Endodermal cell (in vitro differentiated cells): ENCODE measurements at regions not wholly inside any gene's neighbourhood (a gene's known extent, or its start where the extent isn't known, plus 50 kb on each side); places are given as distances from the start of the nearest gene placed in this dataset.

Experiments used
- DNase-seq: peaks from one replicate; pipeline ENCODE4 v3.0.0-alpha.2; 2017
- H3K27ac ChIP-seq: 2 replicates; pipeline ENCODE4 v1.5.1; 2013; ENCODE audit warnings: mild to moderate bottlenecking, low read depth, low read length, moderate library complexity
- H3K27me3 ChIP-seq: 2 replicates; pipeline ENCODE4 v1.6.1; 2013; ENCODE audit warnings: mild to moderate bottlenecking, low read length, moderate library complexity; ENCODE audit not compliant: insufficient read depth, control insufficient read depth, poor library complexity, severe bottlenecking
- H3K36me3 ChIP-seq: 2 replicates; pipeline ENCODE4 v1.7.0; 2013; ENCODE audit warnings: mild to moderate bottlenecking, low read length, moderate library complexity; ENCODE audit not compliant: control insufficient read depth, insufficient read depth
- H3K4me1 ChIP-seq: one replicate; pipeline ENCODE4 v1.7.0; 2013; ENCODE audit warnings: low read length; ENCODE audit not compliant: control insufficient read depth, insufficient read depth
- H3K4me3 ChIP-seq: 2 replicates; pipeline ENCODE4 v1.5.1; 2013; ENCODE audit warnings: mild to moderate bottlenecking, low read length, moderate library complexity
- H3K9ac ChIP-seq: 2 replicates; pipeline ENCODE4 v1.6.1; 2013; ENCODE audit warnings: mild to moderate bottlenecking, low read length, moderate library complexity; ENCODE audit not compliant: poor library complexity, severe bottlenecking; ENCODE audit errors: extremely low read depth
- H3K9me3 ChIP-seq: 2 replicates; pipeline ENCODE4 v1.6.1; 2013; ENCODE audit warnings: mild to moderate bottlenecking, low read length, moderate library complexity; ENCODE audit not compliant: control insufficient read depth
- H3K27ac Mint-ChIP-seq: 2 replicates; pipeline ENCODE4 v1.8.0; 2020; ENCODE audit warnings: mixed read lengths
- H3K27me3 Mint-ChIP-seq: 2 replicates; pipeline ENCODE4 v1.8.0; 2021; ENCODE audit warnings: mild to moderate bottlenecking, mixed read lengths; ENCODE audit not compliant: insufficient read depth
- H3K36me3 Mint-ChIP-seq: 2 replicates; pipeline ENCODE4 v1.8.0; 2020; ENCODE audit warnings: low read depth, mixed read lengths
- H3K4me1 Mint-ChIP-seq: 2 replicates; pipeline ENCODE4 v1.8.0; 2020; ENCODE audit warnings: mixed read lengths
- H3K4me3 Mint-ChIP-seq: 2 replicates; pipeline ENCODE4 v1.8.0; 2020; ENCODE audit warnings: mild to moderate bottlenecking, moderate library complexity, mixed read lengths
- H3K9me3 Mint-ChIP-seq: 2 replicates; pipeline ENCODE4 v1.8.0; 2020; ENCODE audit warnings: mild to moderate bottlenecking, mixed read lengths
- WGBS, 2 experiments: methylation state at CpG; one replicate each; pipeline versions ENCODE4 v1.1.5 to v1.1.7; 2013; ENCODE audit warnings: missing lambda C conversion rate in 2 of 2, mixed read lengths in 1 of 2; ENCODE audit not compliant: insufficient coverage in 1 of 2, insufficient read length in 1 of 2; 5-methylcytosine and 5-hydroxymethylcytosine counted together
- TF ChIP-seq, protein P1 (sequence below): fragments of 200-600 bp; sonication (generic); conservative IDR thresholded peaks from 2 replicates; pipeline ENCODE4 v1.5.0; 2021; ENCODE audit warnings: antibody characterized with exemption, mild to moderate bottlenecking

DNA sequence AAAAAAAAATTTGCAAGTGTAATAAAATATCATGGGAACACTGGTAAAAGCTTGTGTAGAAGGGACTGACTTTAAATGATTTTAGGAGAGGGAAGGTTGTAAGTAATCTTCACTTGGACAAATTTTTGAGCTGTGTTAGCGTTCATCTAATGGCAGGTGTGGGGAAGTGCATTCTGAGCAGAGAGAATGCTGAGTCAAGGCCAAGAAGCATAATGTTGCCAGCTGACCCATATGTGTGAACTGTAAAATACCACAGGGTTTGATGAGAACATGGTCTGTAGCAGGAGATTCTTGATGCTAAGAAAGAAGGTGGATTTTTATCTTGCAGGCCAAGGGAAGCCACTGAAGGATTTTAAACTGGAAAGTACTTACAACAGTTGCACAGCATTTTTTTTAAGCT, 98.2 kb upstream of the ZNF32 start:
- no peak for DNase-seq
- H3K4me3 ChIP-seq = no peak overlapping the region
- Mint-ChIP-seq H3K9me3 (no peaks in the 10 kb centered on the region), H3K36me3 (no peaks in the 10 kb centered on the region), H3K27me3 (peaks cover 3% of the 10 kb centered on the region), H3K4me3 (no peak overlapping the region), H3K4me1 (peaks cover 7% of the 10 kb centered on the region), H3K27ac (no peak overlapping the region)
- no peaks in the 10 kb centered on the region for H3K27me3 ChIP-seq
- no peak overlapping the region for H3K9ac ChIP-seq
- no peaks in the 10 kb centered on the region for H3K9me3 ChIP-seq
- H3K4me1 ChIP-seq = peaks cover 6% of the 10 kb centered on the region
- WGBS, 2 experiments = 95 to 100% methylated on average over 1 of the region's 1 CpG
- no peak overlapping the region for H3K27ac ChIP-seq
- H3K36me3 ChIP-seq = no peaks in the 10 kb centered on the region
- TF ChIP-seq, protein P1, sequence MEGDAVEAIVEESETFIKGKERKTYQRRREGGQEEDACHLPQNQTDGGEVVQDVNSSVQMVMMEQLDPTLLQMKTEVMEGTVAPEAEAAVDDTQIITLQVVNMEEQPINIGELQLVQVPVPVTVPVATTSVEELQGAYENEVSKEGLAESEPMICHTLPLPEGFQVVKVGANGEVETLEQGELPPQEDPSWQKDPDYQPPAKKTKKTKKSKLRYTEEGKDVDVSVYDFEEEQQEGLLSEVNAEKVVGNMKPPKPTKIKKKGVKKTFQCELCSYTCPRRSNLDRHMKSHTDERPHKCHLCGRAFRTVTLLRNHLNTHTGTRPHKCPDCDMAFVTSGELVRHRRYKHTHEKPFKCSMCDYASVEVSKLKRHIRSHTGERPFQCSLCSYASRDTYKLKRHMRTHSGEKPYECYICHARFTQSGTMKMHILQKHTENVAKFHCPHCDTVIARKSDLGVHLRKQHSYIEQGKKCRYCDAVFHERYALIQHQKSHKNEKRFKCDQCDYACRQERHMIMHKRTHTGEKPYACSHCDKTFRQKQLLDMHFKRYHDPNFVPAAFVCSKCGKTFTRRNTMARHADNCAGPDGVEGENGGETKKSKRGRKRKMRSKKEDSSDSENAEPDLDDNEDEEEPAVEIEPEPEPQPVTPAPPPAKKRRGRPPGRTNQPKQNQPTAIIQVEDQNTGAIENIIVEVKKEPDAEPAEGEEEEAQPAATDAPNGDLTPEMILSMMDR = no peak

DNA sequence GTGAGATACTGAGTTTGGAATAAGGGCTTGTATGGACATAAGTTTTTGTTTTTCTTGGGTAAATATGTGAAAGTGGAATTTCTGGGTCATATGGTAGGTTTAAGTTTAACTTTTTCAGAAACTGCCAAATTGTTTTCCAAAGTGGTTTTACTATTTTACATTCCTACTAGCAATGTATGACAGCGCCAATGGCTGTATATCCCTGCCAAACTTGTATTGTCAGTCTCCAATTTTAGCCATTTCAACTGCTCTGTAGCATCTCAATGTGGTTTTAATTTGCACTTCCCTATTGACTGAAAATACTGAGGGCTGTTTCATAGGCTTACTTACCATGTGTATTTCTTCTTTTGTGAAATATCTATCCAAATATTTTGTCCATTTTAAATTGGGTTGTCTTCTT, 90.5 kb upstream of the ZNF32 start:
- Mint-ChIP-seq H3K27me3 (no peaks in the 10 kb centered on the region), H3K27ac (no peak overlapping the region), H3K4me3 (no peak overlapping the region), H3K9me3 (no peaks in the 10 kb centered on the region), H3K36me3 (no peaks in the 10 kb centered on the region), H3K4me1 (peaks cover 7% of the 10 kb centered on the region)
- Histone ChIP-seq H3K4me3 (no peak overlapping the region), H3K9me3 (no peaks in the 10 kb centered on the region), H3K4me1 (peaks cover 6% of the 10 kb centered on the region), H3K27ac (no peak overlapping the region), H3K9ac (no peak overlapping the region), H3K27me3 (no peaks in the 10 kb centered on the region), H3K36me3 (no peaks in the 10 kb centered on the region)
- WGBS, 2 experiments = 86 to 87% methylated on average over 1 of the region's 1 CpG
- DNase-seq = no peak
- TF ChIP-seq, protein P1 = no peak

DNA sequence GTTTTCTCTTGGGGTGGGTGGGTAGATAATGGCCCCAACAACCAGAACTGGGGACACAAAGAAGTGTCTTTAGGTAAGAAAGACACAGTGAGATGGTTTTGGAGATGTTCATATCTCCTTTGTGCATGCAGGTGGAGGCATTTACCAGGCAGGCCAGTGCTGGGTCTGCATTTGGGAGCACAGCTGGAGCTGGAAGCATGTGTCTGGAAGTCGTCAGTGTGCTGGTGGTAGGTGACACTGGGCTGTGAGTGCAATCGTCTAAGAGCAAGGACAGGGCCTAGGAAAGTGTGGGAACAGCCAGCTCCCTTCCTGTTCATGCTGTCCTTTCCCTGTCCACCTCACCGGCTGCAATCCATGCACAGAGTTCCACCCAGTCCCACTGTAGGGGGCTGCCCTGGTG, 88.3 kb upstream of the ZNF32 start:
- Histone ChIP-seq H3K27ac (no peak overlapping the region), H3K27me3 (no peaks in the 10 kb centered on the region), H3K9ac (no peak overlapping the region), H3K36me3 (no peaks in the 10 kb centered on the region), H3K4me1 (no peaks in the 10 kb centered on the region), H3K9me3 (no peaks in the 10 kb centered on the region), H3K4me3 (no peak overlapping the region)
- Mint-ChIP-seq H3K27ac (no peak overlapping the region), H3K4me1 (no peaks in the 10 kb centered on the region), H3K9me3 (no peaks in the 10 kb centered on the region), H3K36me3 (no peaks in the 10 kb centered on the region), H3K27me3 (no peaks in the 10 kb centered on the region), H3K4me3 (no peak overlapping the region)
- DNase-seq = no peak
- 71% methylated on average over 3 of the region's 3 CpGs; no CpG with 5 or more reads in 1 of the 2 experiments for WGBS, 2 experiments
- TF ChIP-seq, protein P1 = no peak
